Esophagus muscularis mucosa (tissue), 3 donors: ENCODE measurements at regions not wholly inside any gene's neighbourhood (a gene's known extent, or its start where the extent isn't known, plus 50 kb on each side); places are given as distances from the start of the nearest gene placed in this dataset.
"Not testable (repeated sequence)": the region's sequence is repeated elsewhere in the genome, so short reads cannot be mapped to it uniquely, and the experiment has no call there.

ENCODE experiments used
- POLR2A ChIP-seq: fragments of 450-650 bp; IDR thresholded peaks from one replicate; pipeline ENCODE4 v1.6.1; 2017; ENCODE audit warnings: antibody characterized with exemption, moderate library complexity, mild to moderate bottlenecking, low read depth
- TF ChIP-seq, protein P1 (sequence below), 3 experiments: fragments of 200-600 bp in 2 of 3; fragments of 450-650 bp in 1 of 3; sonication (generic) in 2 of 3; IDR thresholded peaks; one replicate each; pipeline ENCODE4 v1.5.1; 2017 to 2019; ENCODE audit warnings: antibody characterized with exemption in 3 of 3, mild to moderate bottlenecking in 2 of 3, moderate library complexity in 1 of 3

DNA sequence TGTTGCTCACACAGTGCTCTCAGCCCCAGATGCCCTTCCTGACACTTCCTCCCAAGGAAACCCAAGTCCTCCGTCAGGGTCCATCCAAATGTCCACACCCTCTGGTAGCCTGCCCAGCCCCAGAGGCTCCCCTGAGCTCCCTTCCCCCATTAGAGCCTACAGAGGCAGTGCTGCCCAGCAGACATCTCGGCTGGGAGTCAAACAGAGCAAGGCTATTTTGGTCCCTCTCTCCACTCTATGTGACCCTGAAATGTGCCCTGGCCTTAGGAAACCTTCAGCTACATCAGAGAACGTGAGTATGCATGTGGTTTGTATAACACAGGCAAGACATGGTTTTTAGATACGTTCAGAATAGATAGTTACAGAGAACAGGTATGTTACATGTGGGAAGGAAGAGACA lies 191.8 kb downstream of the LMLN start:
- TF ChIP-seq, protein P1, sequence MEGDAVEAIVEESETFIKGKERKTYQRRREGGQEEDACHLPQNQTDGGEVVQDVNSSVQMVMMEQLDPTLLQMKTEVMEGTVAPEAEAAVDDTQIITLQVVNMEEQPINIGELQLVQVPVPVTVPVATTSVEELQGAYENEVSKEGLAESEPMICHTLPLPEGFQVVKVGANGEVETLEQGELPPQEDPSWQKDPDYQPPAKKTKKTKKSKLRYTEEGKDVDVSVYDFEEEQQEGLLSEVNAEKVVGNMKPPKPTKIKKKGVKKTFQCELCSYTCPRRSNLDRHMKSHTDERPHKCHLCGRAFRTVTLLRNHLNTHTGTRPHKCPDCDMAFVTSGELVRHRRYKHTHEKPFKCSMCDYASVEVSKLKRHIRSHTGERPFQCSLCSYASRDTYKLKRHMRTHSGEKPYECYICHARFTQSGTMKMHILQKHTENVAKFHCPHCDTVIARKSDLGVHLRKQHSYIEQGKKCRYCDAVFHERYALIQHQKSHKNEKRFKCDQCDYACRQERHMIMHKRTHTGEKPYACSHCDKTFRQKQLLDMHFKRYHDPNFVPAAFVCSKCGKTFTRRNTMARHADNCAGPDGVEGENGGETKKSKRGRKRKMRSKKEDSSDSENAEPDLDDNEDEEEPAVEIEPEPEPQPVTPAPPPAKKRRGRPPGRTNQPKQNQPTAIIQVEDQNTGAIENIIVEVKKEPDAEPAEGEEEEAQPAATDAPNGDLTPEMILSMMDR (IDR thresholded peaks at IDR 0.05) = not testable (repeated sequence)
- TF ChIP-seq POLR2A = not testable (repeated sequence)
